Activated CD4-positive, CD25-positive, alpha-beta regulatory T cell treated with anti-CD3 and anti-CD28 coated beads, Interleukin-2, amount 50 U/mL, for 72 hours (primary cell): ENCODE measurements at regions not wholly inside any gene's neighbourhood (a gene's known extent, or its start where the extent isn't known, plus 50 kb on each side); places are given as distances from the start of the nearest gene placed in this dataset.
"Not testable (repeated sequence)": the region's sequence is repeated elsewhere in the genome, so short reads cannot be mapped to it uniquely, and the experiment has no call there.

Experiments
- DNase-seq: peaks from one replicate; pipeline ENCODE4 v3.0.0; 2021

- DNase-seq: no peak
These were observed 467.1 kb upstream of the HS3ST1 start for GRCh38 chr4:11895766-11896165.

GRCh38 chr4:11894977-11895376 is 466.3 kb upstream of the HS3ST1 start:
- DNase-seq: no peak

- no peak for DNase-seq
These were observed 465.5 kb upstream of the HS3ST1 start for GRCh38 chr4:11894221-11894620.

GRCh38 chr4:11889099-11889498 is 460.4 kb upstream of the HS3ST1 start:
- no peak for DNase-seq

GRCh38 chr4:11881947-11882346 is 453.3 kb upstream of the HS3ST1 start:
- no peak for DNase-seq

- DNase-seq: no peak
These were observed 452.7 kb upstream of the HS3ST1 start for GRCh38 chr4:11881364-11881763.

- DNase-seq: no peak
These were observed 449.5 kb upstream of the HS3ST1 start for GRCh38 chr4:11878241-11878640.

- DNase-seq: no peak
These were observed 447.4 kb upstream of the HS3ST1 start for GRCh38 chr4:11876104-11876503.

- DNase-seq: no peak
These were observed 440.6 kb upstream of the HS3ST1 start for GRCh38 chr4:11869191-11869870.

- DNase-seq: no peak
These were observed 437.7 kb upstream of the HS3ST1 start for GRCh38 chr4:11866391-11866790.

- no peak for DNase-seq
These were observed 432.3 kb upstream of the HS3ST1 start for GRCh38 chr4:11860996-11861395.

GRCh38 chr4:11857881-11858280 is 429.2 kb upstream of the HS3ST1 start:
- DNase-seq: no peak

GRCh38 chr4:11847167-11847566 is 418.5 kb upstream of the HS3ST1 start:
- DNase-seq: no peak

GRCh38 chr4:11843927-11844326 is 415.2 kb upstream of the HS3ST1 start:
- no peak for DNase-seq

- no peak for DNase-seq
These were observed 414.6 kb upstream of the HS3ST1 start for GRCh38 chr4:11843340-11843739.

GRCh38 chr4:11842620-11843263 is 414.0 kb upstream of the HS3ST1 start:
- DNase-seq: no peak

GRCh38 chr4:11839889-11840288 is 411.2 kb upstream of the HS3ST1 start:
- DNase-seq: no peak

- no peak for DNase-seq
These were observed 403.0 kb upstream of the HS3ST1 start for GRCh38 chr4:11831739-11832138.

GRCh38 chr4:11824566-11824965 is 395.9 kb upstream of the HS3ST1 start:
- DNase-seq: no peak

GRCh38 chr4:11821772-11822430 is 393.2 kb upstream of the HS3ST1 start:
- DNase-seq: no peak

GRCh38 chr4:11817088-11817487 is 388.4 kb upstream of the HS3ST1 start:
- no peak for DNase-seq

- no peak for DNase-seq
These were observed 386.1 kb upstream of the HS3ST1 start for GRCh38 chr4:11814758-11815157.

- no peak for DNase-seq
These were observed 385.3 kb upstream of the HS3ST1 start for GRCh38 chr4:11813951-11814446.

GRCh38 chr4:11811521-11811920 is 382.8 kb upstream of the HS3ST1 start:
- not testable (repeated sequence) for DNase-seq
